ENCODE measurements at regions not wholly inside any gene's neighbourhood (a gene's known extent, or its start where the extent isn't known, plus 50 kb on each side); places are given as distances from the start of the nearest gene placed in this dataset.

DNA sequence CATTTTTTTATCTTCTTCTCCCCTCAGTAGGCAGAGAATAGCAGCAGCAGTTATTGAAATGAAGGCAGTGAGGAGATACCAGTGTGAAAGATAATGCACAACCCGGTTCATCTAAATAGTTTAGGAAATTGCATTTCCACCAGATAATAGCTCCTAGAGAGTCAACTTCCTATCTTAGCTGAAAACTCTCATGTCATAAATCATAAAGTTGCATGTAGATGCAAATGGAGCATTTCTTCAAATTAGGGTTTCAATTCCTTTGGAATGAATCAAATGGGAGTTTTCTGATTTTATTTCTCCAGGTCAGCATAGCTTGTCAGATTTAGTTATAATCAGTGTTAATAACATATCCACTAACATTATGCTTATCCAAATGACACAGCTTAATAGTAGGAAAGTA lies 335.3 kb downstream of the CNTNAP4 start:
- no peak for DNase-seq (ENCODE audit: low read depth in 2 of 2)

- DNase-seq (ENCODE audit: low read depth in 2 of 2): no peak
These were observed 337.1 kb downstream of the CNTNAP4 start for GRCh38 chr16:76614269-76614668.

DNA sequence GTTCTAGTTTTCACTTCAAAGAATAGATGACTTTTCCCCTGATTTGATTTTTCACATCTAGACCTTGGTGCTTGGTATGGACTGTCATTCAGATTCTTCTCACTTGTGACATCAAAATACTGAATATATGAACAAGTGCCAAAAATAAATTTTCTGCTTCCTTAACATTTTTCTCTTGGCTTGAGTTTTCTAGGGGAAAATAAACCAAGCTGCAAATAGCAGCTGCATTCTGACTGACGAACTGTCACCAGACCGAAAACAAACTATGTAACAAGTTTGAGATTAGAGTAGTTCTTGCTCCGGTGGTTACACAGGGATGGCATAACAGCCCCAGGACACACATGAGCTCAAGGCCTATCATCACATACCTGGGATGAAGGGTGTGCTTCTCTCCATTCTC lies 345.7 kb downstream of the CNTNAP4 start:
- DNase-seq (ENCODE audit: low read depth in 2 of 2): no peak

DNA sequence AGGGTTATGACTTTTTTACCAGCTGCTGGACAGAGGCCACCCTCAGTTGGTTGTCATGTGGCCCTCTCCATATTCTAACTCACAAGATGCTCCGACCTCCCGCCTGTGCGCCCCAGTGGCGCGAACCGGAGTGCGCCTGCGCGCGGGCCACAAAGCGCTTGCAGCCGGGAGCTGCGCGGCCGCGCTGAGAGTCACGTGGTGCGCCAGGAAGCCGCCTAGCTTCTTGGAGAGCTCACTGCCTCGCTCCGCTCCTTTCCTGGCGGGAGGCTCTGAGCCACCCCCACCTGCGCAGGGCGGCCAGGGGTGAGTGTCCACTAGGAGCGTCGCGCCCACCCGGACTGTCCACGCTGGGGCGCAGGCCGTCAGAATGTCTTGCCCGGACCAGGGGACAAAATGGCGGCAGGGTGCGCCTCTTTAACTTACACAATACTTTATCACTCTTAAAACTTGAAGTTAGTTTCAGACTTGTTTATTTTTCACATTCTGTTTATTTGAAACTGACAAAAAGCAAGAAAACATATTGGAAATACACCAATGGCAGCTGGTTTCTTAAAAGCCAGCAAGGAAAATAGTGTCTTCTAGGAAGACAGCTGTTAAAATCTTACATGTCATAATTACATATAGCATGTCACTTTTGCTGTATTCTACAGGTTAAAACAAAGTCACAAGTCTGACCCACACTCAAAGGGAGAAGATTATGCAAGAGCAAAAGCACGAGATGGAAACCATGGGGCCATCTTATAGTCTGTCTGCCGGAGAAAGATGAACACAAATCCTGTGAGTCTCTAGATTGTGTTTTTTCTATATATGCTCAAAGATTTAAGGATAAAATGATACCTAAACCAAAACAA lies 357.9 kb downstream of the CNTNAP4 start:
- no peak for DNase-seq (ENCODE audit: low read depth in 2 of 2)

GRCh38 chr16:76639685-76640289 lies 362.6 kb downstream of the CNTNAP4 start:
- peak; percentile 0 to 10 for DNase-seq (ENCODE audit: low read depth in 2 of 2)

- DNase-seq (ENCODE audit: low read depth in 2 of 2): no peak
These were observed 373.4 kb downstream of the CNTNAP4 start for GRCh38 chr16:76650582-76650981.

DNA sequence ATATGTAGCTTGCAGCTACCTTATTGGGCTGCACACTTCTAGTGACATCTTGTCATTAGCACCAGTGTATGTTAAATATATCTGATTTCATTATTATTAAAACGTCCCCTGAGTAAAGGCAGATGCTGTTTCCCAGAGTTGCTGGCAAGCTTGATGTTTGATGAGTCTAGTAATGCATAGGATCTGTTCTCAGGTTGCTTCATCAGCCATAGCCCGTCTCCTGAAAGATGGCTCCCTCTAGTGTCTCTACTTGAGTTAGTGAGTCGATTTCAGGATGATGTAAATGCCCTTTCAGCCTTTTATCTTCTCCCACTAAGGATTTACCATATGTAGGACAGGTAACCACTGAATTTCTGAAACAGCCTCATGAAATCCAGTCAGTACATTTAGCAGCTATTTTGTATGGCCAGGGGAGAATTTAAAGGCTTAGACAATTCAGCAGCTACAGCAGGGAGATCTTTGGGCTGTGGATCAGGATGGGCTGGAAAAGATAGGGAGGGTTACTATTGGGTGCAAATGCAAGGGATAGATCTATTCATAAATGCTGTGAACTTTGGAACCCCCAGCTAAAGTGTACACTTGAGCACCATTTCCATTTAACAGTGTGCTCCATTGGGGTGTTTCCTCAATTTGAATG lies 376.3 kb downstream of the CNTNAP4 start:
- peak; percentile 23 to 27 for DNase-seq (ENCODE audit: low read depth in 2 of 2)

DNA sequence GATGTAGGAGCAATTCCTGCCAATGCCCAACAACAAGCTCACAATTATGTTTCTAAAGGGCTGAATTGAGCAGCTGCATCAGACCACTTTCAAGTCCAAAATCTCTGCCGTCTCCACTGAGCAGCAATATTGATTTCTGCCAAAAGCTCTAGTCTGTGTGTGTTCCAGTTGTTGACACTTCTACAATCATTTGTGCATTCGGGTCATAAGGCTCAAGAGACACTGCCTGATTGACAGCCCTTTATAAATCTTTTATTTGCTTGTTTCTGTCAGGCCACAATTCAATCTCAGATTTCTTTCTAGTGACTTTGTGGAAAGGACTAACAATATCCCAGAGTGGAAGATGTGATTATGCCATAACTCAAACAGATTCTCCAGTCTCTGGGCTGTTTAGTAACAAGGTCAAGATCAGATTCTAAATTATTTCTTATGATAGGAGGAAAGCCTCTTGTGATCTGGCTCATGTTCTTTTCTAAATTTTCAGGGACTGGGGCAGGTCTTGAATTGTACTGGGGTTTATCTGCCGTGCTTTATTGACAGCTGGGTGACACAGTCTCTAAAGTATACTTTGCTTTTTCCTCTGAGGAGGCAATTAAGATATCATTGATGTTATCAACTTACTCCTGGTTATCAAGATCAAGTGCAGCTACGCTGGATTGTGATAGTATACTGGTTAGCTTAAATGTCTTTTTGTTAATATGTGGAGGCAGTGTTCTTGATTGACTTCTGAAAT lies 377.1 kb downstream of the CNTNAP4 start:
- no peak for DNase-seq (ENCODE audit: low read depth in 2 of 2)

DNA sequence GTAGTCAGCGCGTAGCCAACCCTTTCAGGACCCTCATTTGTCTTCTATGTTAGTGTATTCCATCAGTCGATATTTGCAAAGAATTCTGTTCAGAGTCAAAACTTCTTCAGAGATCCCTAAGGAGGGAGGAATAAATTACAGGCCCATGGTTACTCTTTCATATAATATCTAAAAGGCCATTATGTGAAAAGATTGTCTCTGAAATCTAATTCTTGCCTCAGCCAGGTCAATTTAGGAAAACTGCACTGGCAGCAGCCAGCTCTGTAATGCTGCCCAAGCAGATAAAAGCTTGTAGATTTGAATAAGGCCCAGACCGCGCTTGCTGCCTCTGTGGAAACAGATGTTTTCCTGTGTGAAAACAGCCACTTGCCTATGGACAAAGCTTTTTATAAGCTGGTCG lies 379.8 kb downstream of the CNTNAP4 start:
- no peak for DNase-seq (ENCODE audit: low read depth in 2 of 2)

DNA sequence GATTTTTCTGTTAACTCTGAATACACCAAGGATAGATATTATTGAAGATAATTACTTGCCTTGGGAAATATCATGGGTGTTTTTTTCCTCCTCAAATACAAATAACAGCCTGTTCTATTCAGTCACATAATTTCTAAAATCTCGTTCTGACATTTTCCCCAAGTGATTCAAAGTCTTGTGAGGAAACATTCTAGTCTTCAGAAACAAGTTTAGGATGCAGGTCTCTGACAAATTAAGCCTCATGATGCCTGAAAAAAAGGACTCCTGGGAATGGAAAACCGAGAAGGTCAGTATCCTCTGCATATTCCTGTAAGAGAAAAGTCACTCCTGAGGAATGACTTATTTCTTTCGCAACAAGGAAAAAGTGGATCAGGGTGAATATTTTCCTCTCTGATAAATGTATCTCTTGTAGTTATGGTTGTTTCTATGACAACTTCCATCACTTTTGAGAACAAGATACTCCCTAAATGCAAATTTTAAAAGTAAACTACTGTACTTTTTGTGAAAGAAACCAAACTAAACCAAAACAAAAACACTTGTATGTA lies 384.6 kb downstream of the CNTNAP4 start:
- DNase-seq (ENCODE audit: low read depth in 2 of 2): no peak

DNA sequence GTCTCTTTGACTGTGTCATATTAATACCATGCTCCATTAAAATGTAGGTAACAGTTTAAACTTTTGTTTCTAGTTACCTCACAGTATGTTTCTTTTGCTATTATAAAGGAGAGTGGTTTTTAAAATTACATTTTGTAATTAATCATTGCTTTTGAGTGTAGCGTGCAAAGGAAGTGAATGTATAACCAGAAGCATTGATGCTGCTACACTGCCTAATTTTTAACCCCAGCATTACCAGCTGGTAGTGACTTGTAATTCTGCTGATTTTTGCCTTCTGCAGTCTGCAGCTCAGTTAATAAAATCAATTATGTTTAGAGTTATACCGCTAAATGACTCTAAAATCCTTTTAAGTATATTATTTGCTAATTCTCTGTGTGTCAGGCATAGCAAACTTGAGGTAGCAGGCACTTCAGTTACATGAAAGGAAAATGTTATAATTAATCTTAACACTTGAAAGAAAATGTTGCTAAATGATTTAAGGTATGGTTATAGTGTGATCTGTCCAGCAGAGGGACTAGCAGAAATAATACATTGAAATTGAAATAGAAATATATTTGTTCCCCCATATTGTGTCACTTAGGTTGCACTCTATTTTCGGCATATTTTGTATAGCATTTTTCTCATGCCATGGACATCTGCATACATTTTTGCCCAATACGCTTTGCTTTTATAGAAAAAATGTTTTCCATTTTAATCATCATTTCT lies 388.5 kb downstream of the CNTNAP4 start:
- no peak for DNase-seq (ENCODE audit: low read depth in 2 of 2)

DNA sequence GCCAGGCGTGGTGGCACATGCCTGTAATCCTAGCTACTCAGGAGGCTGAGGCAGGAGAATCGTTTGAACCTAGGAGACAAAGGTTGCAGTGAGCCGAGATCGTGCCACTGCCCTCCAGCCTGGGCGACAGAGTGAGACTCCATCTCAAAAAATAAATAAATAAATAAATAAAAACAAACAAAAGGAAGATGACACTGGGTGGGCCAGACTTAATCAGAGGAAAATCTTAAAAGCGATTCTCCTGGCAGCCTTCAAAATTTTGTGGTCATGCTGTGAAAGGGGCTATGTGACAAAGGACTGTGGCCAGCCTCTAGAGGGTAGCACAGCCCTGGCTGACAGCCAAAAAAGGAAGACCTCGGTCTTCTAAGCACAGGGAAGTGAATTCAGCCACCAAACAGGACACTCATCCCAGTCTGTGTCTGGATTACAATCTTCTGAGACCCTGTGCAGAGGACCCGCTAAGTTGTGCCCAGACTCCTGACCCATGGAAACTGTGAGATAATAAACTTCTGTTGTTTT lies 391.1 kb downstream of the CNTNAP4 start:
- DNase-seq (ENCODE audit: low read depth in 2 of 2): no peak

- no peak for DNase-seq (ENCODE audit: low read depth in 2 of 2)
These were observed 392.1 kb downstream of the CNTNAP4 start for GRCh38 chr16:76669288-76669687.

- no peak for DNase-seq (ENCODE audit: low read depth in 2 of 2)
These were observed 393.1 kb downstream of the CNTNAP4 start for GRCh38 chr16:76670125-76670857.

GRCh38 chr16:76676356-76676755 lies 399.2 kb downstream of the CNTNAP4 start:
- no peak for DNase-seq (ENCODE audit: low read depth in 2 of 2)

GRCh38 chr16:76681296-76681695 lies 404.1 kb downstream of the CNTNAP4 start:
- DNase-seq (ENCODE audit: low read depth in 2 of 2): no peak

DNA sequence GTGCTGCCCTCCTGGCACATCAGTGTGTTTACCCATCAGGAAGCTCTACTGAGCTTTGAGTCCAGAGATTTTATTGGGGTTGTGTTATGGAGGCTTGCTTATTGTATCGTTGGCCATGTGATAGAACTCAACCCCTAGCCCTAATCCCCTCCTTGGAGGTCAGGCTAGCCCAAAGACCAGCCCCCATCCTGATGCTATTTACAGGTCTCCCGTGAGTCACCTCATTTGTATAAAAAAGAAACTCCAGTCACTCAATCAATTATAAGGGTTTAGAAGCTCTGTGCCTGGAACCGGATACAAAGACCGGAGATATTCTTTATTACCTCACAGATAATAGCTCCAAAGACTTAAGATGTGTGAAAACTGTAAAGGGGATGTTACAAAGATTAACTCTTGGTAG lies 405.9 kb downstream of the CNTNAP4 start:
- DNase-seq (ENCODE audit: low read depth in 2 of 2): no peak

GRCh38 chr16:76696876-76697275 lies 419.7 kb downstream of the CNTNAP4 start:
- no peak for DNase-seq (ENCODE audit: low read depth in 2 of 2)

- DNase-seq (ENCODE audit: low read depth in 2 of 2): no peak
These were observed 428.7 kb downstream of the CNTNAP4 start for GRCh38 chr16:76705892-76706291.

GRCh38 chr16:76713191-76713590 lies 436.0 kb downstream of the CNTNAP4 start:
- no peak for DNase-seq (ENCODE audit: low read depth in 2 of 2)
